ENCODE measurements at regions not wholly inside any gene's neighbourhood (a gene's known extent, or its start where the extent isn't known, plus 50 kb on each side); places are given as distances from the start of the nearest gene placed in this dataset.
A peak's percentile ranks its signal among the peaks of the same experiment; 100 is the strongest.

DNA sequence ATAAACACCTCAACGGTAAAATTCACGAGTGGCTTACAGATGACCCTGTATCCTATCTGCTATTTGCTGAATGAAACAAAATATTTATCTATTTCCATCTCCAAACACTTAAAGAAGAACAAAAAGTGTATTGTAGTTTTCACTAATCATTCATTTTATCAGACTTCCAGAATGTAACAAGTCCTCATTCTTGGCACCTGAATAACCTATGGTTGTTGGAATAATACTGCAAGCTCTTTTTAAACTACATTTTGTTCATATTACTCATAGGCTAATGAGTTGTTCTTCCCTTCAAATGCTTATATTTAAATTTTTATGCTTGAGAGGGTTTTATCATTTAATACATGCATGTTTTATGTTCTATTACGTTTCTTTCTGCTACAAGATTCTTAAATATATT is 1434.1 kb downstream of the SI start:
- DNase-seq (ENCODE audit: low read depth in 1 of 2, low spot score in 1 of 2) (no peak), FAIRE-seq (no peak), ATAC-seq (no peak)
- TF ChIP-seq HDAC2 (IDR thresholded peaks at IDR 0.05) (no peak), MYC (IDR thresholded peaks at IDR 0.05; ENCODE audit: borderline replicate concordance, low read length) (no peak), FOSL2 (IDR thresholded peaks at IDR 0.05) (no peak), FOSL2 (CRISPR knock-in tag; IDR thresholded peaks at IDR 0.05) (no peak), TP53 (CRISPR knock-in tag; IDR thresholded peaks at IDR 0.05) (no peak)
- ChIA-PET POLR2A (no interaction called here), CTCF (no interaction called here)
- Histone ChIP-seq H3K9me3 (no peaks in the 10 kb centered on the region), H3K4me2 (no peak overlapping the region), H3K27ac (no peak overlapping the region), H3K4me1 (no peaks in the 10 kb centered on the region), H3K4me3 (no peak overlapping the region)
- WGBS (ENCODE audit: missing lambda C conversion rate): 22% methylated on average over 3 of the region's 3 CpGs

DNA sequence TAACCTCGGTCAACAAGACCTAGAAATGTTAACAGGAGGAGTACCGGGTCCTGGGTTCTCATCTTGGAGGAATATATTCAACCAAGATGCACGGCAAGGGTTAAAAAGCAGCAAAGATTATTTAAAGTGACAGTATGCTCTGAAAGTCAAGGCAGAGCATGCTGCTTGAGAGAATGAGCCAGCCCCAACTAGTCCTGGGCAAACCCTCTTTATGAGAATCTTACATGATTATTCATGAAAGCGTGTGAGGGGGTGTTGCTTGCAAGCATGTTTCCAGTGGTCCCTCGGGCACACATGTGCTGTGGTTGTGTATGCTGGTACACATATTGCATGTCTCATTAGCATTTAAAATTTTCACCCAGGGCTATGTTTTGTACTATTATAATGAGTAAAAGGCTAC is 1445.6 kb downstream of the SI start:
- CTCF ChIA-PET: no interaction called here
- POLR2A ChIA-PET: no interaction called here
- no peak overlapping the region for H3K27ac ChIP-seq
- H3K9me3 ChIP-seq: no peaks in the 10 kb centered on the region; the same call in 2 of the 3 replicates
- WGBS (ENCODE audit: missing lambda C conversion rate): 47% methylated on average over 5 of the region's 5 CpGs
- FAIRE-seq (no peak), DNase-seq (ENCODE audit: low read depth in 1 of 2, low spot score in 1 of 2) (no peak), ATAC-seq (no peak)
- H3K4me1 ChIP-seq: no peaks in the 10 kb centered on the region
- H3K4me3 ChIP-seq: no peak overlapping the region
- no peak for TF ChIP-seq BHLHE40 (IDR thresholded peaks at IDR 0.05; ENCODE audit: low read depth, low read length)
- TF ChIP-seq NFE2L2 (conservative IDR thresholded peaks at IDR 0.05; ENCODE audit: low read length): no peak
- TF ChIP-seq EHF (CRISPR knock-in tag; IDR thresholded peaks at IDR 0.05): no peak
- no peak for TF ChIP-seq HOXA7 (CRISPR knock-in tag; IDR thresholded peaks at IDR 0.05)
- no peak for TF ChIP-seq FOSL2 (IDR thresholded peaks at IDR 0.05)
- TF ChIP-seq FOSL2 (CRISPR knock-in tag; IDR thresholded peaks at IDR 0.05): no peak
- no peak for TF ChIP-seq KDM1A (IDR thresholded peaks at IDR 0.05; ENCODE audit: low read depth)
- TF ChIP-seq HOXB13 (CRISPR knock-in tag; IDR thresholded peaks at IDR 0.05; ENCODE audit: low read depth): no peak
- TF ChIP-seq JUN (IDR thresholded peaks at IDR 0.05): no peak
- TF ChIP-seq EHMT2 (IDR thresholded peaks at IDR 0.05; ENCODE audit: low read depth): no peak
- TF ChIP-seq CBX2 (IDR thresholded peaks at IDR 0.05; ENCODE audit: borderline replicate concordance, low read depth): no peak
- no peak for TF ChIP-seq FOSB (CRISPR knock-in tag; IDR thresholded peaks at IDR 0.05)
- TF ChIP-seq RAD21 (conservative IDR thresholded peaks at IDR 0.05 in 1 of 2, IDR thresholded peaks at IDR 0.05 in 1 of 2): no peak
- no peak for TF ChIP-seq PBX3 (IDR thresholded peaks at IDR 0.05)
- no peak for TF ChIP-seq MAFK (IDR thresholded peaks at IDR 0.05; ENCODE audit: partially characterized antibody)
- no peak for TF ChIP-seq CHD2 (IDR thresholded peaks at IDR 0.05; ENCODE audit: low read length, partially characterized antibody)
- H3K4me2 ChIP-seq: no peak overlapping the region

DNA sequence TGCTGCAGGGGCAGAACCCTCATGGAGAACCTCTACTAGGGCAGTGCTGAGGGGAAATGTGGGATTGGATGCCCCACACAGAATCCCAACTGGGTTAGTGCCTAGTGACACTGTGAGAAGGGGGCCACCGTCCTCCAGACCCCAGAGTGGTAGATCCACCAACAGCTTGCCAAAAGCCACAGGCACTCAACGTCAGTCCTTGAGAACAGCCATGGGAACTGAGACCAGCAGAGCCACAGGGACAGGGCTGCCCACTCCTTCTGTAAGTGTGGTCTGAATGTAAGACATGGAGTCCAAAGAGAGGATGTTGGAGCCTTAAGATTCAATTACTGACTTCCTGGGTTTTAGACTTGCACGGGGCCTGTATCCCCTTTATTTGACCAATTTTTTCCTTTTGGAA is 1451.5 kb downstream of the SI start:
- ChIA-PET CTCF (no interaction called here), POLR2A (no interaction called here)
- DNase-seq (ENCODE audit: low read depth in 1 of 2, low spot score in 1 of 2): no peak
- Histone ChIP-seq H3K4me1 (no peaks in the 10 kb centered on the region), H3K9me3 (no peaks in the 10 kb centered on the region; the same call in 2 of the 3 replicates), H3K27ac (no peak overlapping the region), H3K4me2 (no peak overlapping the region), H3K4me3 (no peak overlapping the region)
- TF ChIP-seq RCOR1 (IDR thresholded peaks at IDR 0.05; ENCODE audit: low read depth, low read length) (no peak), CBX8 (IDR thresholded peaks at IDR 0.05) (no peak)
- WGBS (ENCODE audit: missing lambda C conversion rate): 18% methylated on average over 1 of the region's 3 CpGs
- no peak for ATAC-seq
- FAIRE-seq: no peak

DNA sequence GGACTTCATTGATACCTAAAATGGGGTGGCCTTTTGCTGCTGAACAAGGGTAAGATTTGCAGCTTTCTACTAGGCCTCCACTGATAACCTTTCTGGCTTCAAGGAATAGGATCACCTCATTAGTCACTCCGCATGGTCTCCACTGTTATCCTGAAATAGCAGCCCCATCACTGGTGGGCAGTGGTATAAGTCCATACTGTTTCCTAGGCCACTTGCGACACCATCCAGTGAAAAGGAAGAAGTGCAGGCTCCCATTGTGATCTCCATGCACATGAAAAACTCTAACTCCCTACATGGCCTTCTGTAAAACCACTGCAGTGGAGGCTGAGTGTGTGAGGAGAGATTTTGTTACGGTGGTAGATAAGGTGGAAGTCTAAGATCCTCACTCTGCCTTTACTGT is 1455.9 kb downstream of the SI start:
- no peak overlapping the region for H3K4me2 ChIP-seq
- no peaks in the 10 kb centered on the region for H3K9me3 ChIP-seq
- ChIA-PET POLR2A (no interaction called here), CTCF (no interaction called here)
- 64% methylated on average over 3 of the region's 3 CpGs for whole genome bisulfite sequencing (ENCODE audit: missing lambda C conversion rate)
- no peak overlapping the region for H3K4me3 ChIP-seq
- FAIRE-seq (no peak), DNase-seq (ENCODE audit: low read depth in 1 of 2, low spot score in 1 of 2) (peak in 1 of 2 experiments; percentile 10), ATAC-seq (no peak)
- TF ChIP-seq PHF8 (IDR thresholded peaks at IDR 0.05; ENCODE audit: borderline replicate concordance, low read depth): no peak
- TF ChIP-seq, protein P1, sequence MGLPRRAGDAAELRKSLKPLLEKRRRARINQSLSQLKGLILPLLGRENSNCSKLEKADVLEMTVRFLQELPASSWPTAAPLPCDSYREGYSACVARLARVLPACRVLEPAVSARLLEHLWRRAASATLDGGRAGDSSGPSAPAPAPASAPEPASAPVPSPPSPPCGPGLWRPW (IDR thresholded peaks at IDR 0.05): no peak
- no peak for TF ChIP-seq CBX2 (IDR thresholded peaks at IDR 0.05; ENCODE audit: borderline replicate concordance, low read depth)
- no peak for TF ChIP-seq HEYL (CRISPR knock-in tag; IDR thresholded peaks at IDR 0.05)
- TF ChIP-seq POLR2A (IDR thresholded peaks at IDR 0.05; ENCODE audit: low read length): no peak
- TF ChIP-seq POLR2AphosphoS2 (conservative IDR thresholded peaks at IDR 0.05; ENCODE audit: low read length): no peak
- no peak for TF ChIP-seq PBX3 (IDR thresholded peaks at IDR 0.05)
- no peak for TF ChIP-seq HOXA7 (CRISPR knock-in tag; IDR thresholded peaks at IDR 0.05)
- TF ChIP-seq CHD2 (IDR thresholded peaks at IDR 0.05; ENCODE audit: low read length, partially characterized antibody): no peak
- TF ChIP-seq NFE2L2 (conservative IDR thresholded peaks at IDR 0.05; ENCODE audit: low read length): no peak
- no peak for TF ChIP-seq SREBF2 (IDR thresholded peaks at IDR 0.05)
- TF ChIP-seq EP300 (IDR thresholded peaks at IDR 0.05): no peak
- TF ChIP-seq, protein P2, sequence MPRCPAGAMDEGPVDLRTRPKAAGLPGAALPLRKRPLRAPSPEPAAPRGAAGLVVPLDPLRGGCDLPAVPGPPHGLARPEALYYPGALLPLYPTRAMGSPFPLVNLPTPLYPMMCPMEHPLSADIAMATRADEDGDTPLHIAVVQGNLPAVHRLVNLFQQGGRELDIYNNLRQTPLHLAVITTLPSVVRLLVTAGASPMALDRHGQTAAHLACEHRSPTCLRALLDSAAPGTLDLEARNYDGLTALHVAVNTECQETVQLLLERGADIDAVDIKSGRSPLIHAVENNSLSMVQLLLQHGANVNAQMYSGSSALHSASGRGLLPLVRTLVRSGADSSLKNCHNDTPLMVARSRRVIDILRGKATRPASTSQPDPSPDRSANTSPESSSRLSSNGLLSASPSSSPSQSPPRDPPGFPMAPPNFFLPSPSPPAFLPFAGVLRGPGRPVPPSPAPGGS (IDR thresholded peaks at IDR 0.05): no peak
- TF ChIP-seq TP53 (CRISPR knock-in tag; IDR thresholded peaks at IDR 0.05): no peak
- TF ChIP-seq RCOR1 (IDR thresholded peaks at IDR 0.05; ENCODE audit: low read depth, low read length): no peak
- TF ChIP-seq ZNF302 (CRISPR knock-in tag; IDR thresholded peaks at IDR 0.05): no peak
- H3K4me1 ChIP-seq: no peaks in the 10 kb centered on the region
- no peak overlapping the region for H3K27ac ChIP-seq

All from A549 (cell line).